Left ventricle myocardium inferior (tissue), 1 donor: ENCODE measurements at regions not wholly inside any gene's neighbourhood (a gene's known extent, or its start where the extent isn't known, plus 50 kb on each side); places are given as distances from the start of the nearest gene placed in this dataset.

Source experiments
- DNase-seq: peaks from one replicate; pipeline ENCODE4 v3.0.0-alpha.2; 2020
- H3K27ac ChIP-seq: fragments of 200-600 bp; replicated peaks from 2 replicates; pipeline ENCODE4 v1.8.0; 2021
- H3K27me3 ChIP-seq: fragments of 200-600 bp; 2 replicates; pipeline ENCODE4 v1.8.0; 2021; ENCODE audit warnings: low read depth
- H3K36me3 ChIP-seq: fragments of 200-600 bp; 2 replicates; pipeline ENCODE4 v1.8.0; 2021
- H3K4me1 ChIP-seq: fragments of 200-600 bp; 2 replicates; pipeline ENCODE4 v1.8.0; 2021
- H3K4me3 ChIP-seq: fragments of 200-600 bp; 2 replicates; pipeline ENCODE4 v1.8.0; 2021; ENCODE audit warnings: mild to moderate bottlenecking, moderate library complexity
- H3K9me3 ChIP-seq: fragments of 200-600 bp; replicated peaks from 2 replicates; pipeline ENCODE4 v1.8.0; 2021
- intact Hi-C: fragments of 100-400 bp; cut with micrococcal nuclease; formaldehyde crosslinking; loops from one replicate; pipeline ENCODE4 v1.11.0; 2022
- TF ChIP-seq, protein P1 (sequence below): fragments of 200-600 bp; IDR thresholded peaks from 2 replicates; pipeline ENCODE4 v1.8.0; 2021; ENCODE audit warnings: antibody characterized with exemption, mild to moderate bottlenecking, borderline replicate concordance
- donor health status: DM: no; HTN: yes; CAD: no; lungs with severe emphysema.

DNA sequence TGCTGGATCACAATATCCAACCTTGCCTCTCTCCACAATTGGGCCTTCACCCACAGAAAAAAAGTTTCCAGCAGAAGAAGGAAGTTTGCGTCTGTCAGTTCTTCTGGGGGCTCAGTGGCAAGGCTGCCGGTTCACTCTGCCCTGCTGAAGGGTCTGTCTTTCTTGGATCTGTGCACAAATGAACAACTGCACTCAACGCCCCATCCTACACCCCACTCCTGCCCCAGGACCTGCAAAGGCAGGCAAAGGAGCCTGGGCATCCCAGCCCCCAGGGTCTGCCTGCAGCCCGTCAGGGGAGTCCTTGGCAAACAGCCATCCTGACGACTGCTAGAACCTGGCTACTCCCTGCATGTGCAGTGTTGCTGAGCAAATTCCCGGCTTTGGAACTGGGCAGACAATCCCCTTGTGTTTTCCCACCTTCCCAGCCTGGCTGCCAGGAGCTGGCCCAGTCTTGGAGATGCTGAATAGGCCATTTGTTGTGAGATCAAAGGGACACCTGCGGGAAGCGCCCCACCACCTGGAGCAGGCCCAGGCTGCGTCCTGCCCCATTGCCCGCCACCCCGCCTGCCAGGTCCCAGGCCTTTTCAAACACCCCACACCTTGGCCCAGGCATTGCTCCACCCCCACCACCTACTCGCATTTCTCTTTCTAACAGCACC is 311.9 kb downstream of the BCL11B start:
- H3K36me3 ChIP-seq, result no peaks in the 10 kb centered on the region
- no peaks in the 10 kb centered on the region for H3K9me3 ChIP-seq
- no peak overlapping the region for H3K4me3 ChIP-seq
- DNase-seq, result no peak
- H3K27me3 ChIP-seq, result peaks cover 74% of the 10 kb centered on the region
- H3K27ac ChIP-seq, result no peak overlapping the region
- intact Hi-C loops, result no loop called here
- TF ChIP-seq, protein P1, sequence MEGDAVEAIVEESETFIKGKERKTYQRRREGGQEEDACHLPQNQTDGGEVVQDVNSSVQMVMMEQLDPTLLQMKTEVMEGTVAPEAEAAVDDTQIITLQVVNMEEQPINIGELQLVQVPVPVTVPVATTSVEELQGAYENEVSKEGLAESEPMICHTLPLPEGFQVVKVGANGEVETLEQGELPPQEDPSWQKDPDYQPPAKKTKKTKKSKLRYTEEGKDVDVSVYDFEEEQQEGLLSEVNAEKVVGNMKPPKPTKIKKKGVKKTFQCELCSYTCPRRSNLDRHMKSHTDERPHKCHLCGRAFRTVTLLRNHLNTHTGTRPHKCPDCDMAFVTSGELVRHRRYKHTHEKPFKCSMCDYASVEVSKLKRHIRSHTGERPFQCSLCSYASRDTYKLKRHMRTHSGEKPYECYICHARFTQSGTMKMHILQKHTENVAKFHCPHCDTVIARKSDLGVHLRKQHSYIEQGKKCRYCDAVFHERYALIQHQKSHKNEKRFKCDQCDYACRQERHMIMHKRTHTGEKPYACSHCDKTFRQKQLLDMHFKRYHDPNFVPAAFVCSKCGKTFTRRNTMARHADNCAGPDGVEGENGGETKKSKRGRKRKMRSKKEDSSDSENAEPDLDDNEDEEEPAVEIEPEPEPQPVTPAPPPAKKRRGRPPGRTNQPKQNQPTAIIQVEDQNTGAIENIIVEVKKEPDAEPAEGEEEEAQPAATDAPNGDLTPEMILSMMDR, result no peak
- H3K4me1 ChIP-seq, result no peaks in the 10 kb centered on the region

DNA sequence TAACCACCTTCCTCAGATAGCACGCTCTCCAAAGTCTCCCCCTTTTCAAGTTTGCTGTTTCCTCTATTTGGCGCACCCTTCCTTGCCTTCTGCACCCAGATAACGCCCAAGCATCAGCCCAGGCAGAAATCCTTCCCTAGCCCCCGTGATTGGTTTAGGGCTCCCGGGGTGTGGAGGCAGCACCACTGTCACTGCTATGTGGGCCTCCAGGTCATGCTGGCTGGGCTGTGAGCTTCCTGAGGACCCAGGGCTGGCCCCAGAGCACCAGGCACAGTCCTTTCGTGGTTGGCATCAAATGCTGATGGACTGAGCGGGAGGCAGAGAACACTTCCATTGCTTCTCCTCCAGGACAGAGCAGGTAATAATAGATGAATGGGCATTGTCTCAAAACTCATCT is 311.4 kb downstream of the BCL11B start:
- DNase-seq, result no peak
- H3K27me3 ChIP-seq, result peaks cover 72% of the 10 kb centered on the region
- H3K27ac ChIP-seq, result no peak overlapping the region
- no peaks in the 10 kb centered on the region for H3K9me3 ChIP-seq
- H3K4me1 ChIP-seq, result no peaks in the 10 kb centered on the region
- intact Hi-C loops, result no loop called here
- TF ChIP-seq, protein P1, result no peak
- H3K36me3 ChIP-seq, result no peaks in the 10 kb centered on the region
- no peak overlapping the region for H3K4me3 ChIP-seq

DNA sequence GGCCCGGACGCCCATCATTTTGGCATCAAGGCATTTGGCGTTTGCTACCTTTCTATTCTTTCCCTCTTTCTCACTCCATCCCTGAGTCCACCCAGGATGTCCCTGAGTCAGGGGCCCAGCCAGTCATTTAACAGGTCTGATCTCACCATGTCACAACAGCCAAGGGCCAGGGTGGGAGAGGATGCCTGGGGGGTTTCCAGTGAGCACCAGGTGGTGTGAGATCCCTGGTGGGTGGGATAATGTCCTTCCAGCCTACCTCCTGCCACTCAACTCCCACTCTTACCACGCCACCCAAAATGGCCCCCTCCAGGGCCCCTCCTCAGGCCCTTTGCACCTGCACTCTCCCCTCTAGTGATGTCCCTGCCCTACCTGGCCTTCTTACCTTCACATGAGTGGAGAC is 310.8 kb downstream of the BCL11B start:
- Histone ChIP-seq H3K4me1 (no peaks in the 10 kb centered on the region), H3K27me3 (peaks cover 72% of the 10 kb centered on the region), H3K9me3 (no peaks in the 10 kb centered on the region), H3K27ac (no peak overlapping the region), H3K36me3 (no peaks in the 10 kb centered on the region), H3K4me3 (no peak overlapping the region)
- no peak for DNase-seq
- intact Hi-C loops, result no loop called here
- TF ChIP-seq, protein P1, result no peak

DNA sequence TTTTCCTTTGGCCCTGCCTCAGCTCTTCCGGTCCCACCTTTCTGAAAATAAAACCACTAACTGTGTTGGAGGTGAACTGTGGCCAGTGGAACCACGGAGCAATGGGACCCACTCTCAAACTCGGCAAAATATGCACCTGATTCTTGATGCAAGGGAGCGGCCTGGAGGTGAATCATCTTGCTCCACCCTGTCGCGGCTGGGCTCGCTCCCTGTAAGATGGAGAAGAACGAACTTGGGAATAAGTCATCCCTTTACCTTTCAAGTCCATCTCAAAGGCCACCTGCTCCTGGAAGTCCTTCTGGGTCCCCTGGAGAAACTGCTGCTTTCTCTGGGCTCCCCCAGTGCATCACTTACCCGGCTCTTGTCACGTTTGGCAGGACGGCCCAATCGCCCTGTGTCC is 309.9 kb downstream of the BCL11B start:
- intact Hi-C loops, result no loop called here
- TF ChIP-seq, protein P1, result no peak
- Histone ChIP-seq H3K4me1 (no peaks in the 10 kb centered on the region), H3K27me3 (peaks cover 70% of the 10 kb centered on the region), H3K4me3 (no peak overlapping the region), H3K36me3 (no peaks in the 10 kb centered on the region), H3K27ac (no peak overlapping the region), H3K9me3 (no peaks in the 10 kb centered on the region)
- DNase-seq, result no peak

DNA sequence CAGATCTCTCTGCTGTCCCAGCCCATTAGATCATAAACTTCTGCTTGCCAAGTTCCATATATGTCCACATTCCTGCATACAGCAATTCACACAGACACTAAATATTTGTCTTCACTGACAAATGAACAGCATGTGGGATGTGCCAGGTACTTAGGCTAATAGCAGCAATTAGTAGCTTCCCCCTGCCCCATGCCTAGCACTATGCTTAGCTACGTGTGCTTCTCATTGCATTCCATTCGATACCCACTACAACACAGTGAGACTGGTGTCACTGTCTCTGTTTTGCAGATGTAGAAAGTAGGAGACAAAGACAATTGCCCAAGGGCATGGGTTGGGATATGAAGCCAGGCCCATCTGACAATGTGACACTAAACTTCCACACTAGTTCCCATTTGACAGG is 308.4 kb downstream of the BCL11B start:
- Histone ChIP-seq H3K27me3 (peaks cover 64% of the 10 kb centered on the region), H3K4me3 (no peak overlapping the region), H3K9me3 (no peaks in the 10 kb centered on the region), H3K4me1 (no peaks in the 10 kb centered on the region), H3K27ac (no peak overlapping the region), H3K36me3 (no peaks in the 10 kb centered on the region)
- intact Hi-C loops, result no loop called here
- no peak for DNase-seq
- TF ChIP-seq, protein P1, result no peak
